ENCODE measurements at regions not wholly inside any gene's neighbourhood (a gene's known extent, or its start where the extent isn't known, plus 50 kb on each side); places are given as distances from the start of the nearest gene placed in this dataset.

DNA sequence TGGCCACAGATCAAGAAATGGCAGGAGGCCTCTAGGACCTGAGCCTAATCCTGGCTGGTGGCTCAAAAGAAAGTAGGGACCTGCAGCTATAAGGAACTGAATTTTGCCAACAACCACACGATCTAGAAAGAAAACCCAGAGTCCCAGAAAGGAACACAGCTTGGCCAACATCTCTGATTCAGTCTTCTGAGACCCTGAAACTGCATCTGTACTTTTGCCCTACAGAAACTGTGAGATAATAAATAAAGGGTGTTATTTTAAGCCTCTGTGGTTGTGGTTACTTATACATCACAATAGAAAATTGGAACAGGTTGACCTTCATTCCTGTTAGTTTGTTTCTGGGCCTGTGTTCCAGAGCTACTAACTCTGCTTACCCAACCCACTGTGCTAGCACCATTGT lies 356.8 kb upstream of the ST6GAL2 start:
- H3K36me3 ChIP-seq (replicated peaks in 1 of 2; ENCODE audit: control insufficient read depth in 2 of 2, insufficient read depth in 2 of 2, low read length in 2 of 2), result no peaks in the 10 kb centered on the region
- no peak overlapping the region for H3K14ac ChIP-seq (ENCODE audit: low read length)
- no peak overlapping the region for H4K91ac ChIP-seq (ENCODE audit: low read depth, low read length, poor library complexity)
- no CpG with 5 or more reads among the region's 1 CpG for WGBS, 2 donors (ENCODE audit: extremely low coverage in 2 of 2, insufficient read length in 2 of 2, insufficient replicate concordance in 1 of 2)
- no peak overlapping the region for H2BK12ac ChIP-seq (ENCODE audit: low read length)
- no peak overlapping the region for H2AFZ ChIP-seq (ENCODE audit: low read length)
- H3K18ac ChIP-seq (ENCODE audit: low read length), result no peak overlapping the region
- H2BK15ac ChIP-seq (ENCODE audit: low read length), result no peak overlapping the region
- no peak overlapping the region for H2BK5ac ChIP-seq (ENCODE audit: low read length)
- no peak overlapping the region for H3K27ac ChIP-seq (replicated peaks; ENCODE audit: low read length)
- H3K4me2 ChIP-seq (ENCODE audit: insufficient read depth, low read length, poor library complexity, severe bottlenecking), result no peak overlapping the region
- H4K8ac ChIP-seq (ENCODE audit: low read depth, low read length), result no peak overlapping the region
- no peak overlapping the region for H2BK120ac ChIP-seq (ENCODE audit: low read depth, low read length)
- no peaks in the 10 kb centered on the region for H3K9me3 ChIP-seq (replicated peaks in 1 of 2; ENCODE audit: control insufficient read depth in 2 of 2, insufficient read depth in 1 of 2, low read depth in 1 of 2, low read length in 2 of 2)
- H3K4me1 ChIP-seq (ENCODE audit: control insufficient read depth in 2 of 2, insufficient read depth in 1 of 2, low read depth in 1 of 2, low read length in 2 of 2), result no peaks in the 10 kb centered on the region
- DNase-seq (ENCODE audit: low spot score), result no peak
- no peak overlapping the region for H3K23ac ChIP-seq (ENCODE audit: low read depth, low read length, poor library complexity)
- H3K79me1 ChIP-seq (ENCODE audit: low read depth, low read length), result no peaks in the 10 kb centered on the region
- H3K4me3 ChIP-seq (ENCODE audit: low read length in 2 of 2), result no peak overlapping the region
- H2AK5ac ChIP-seq (ENCODE audit: low read depth, low read length), result no peak overlapping the region
- H3K9ac ChIP-seq (ENCODE audit: low read depth, low read length, poor library complexity), result no peak overlapping the region
- H3K4ac ChIP-seq (ENCODE audit: low read length), result no peak overlapping the region
- no peaks in the 10 kb centered on the region for H3K27me3 ChIP-seq (ENCODE audit: control insufficient read depth in 3 of 3, insufficient read depth in 3 of 3, low read depth in 1 of 3, low read length in 3 of 3)

- no peak overlapping the region for H3K4me2 ChIP-seq (ENCODE audit: insufficient read depth, low read length, poor library complexity, severe bottlenecking)
Measured at GRCh38 chr2:107248932-107249331, 363.0 kb upstream of the ST6GAL2 start.

DNA sequence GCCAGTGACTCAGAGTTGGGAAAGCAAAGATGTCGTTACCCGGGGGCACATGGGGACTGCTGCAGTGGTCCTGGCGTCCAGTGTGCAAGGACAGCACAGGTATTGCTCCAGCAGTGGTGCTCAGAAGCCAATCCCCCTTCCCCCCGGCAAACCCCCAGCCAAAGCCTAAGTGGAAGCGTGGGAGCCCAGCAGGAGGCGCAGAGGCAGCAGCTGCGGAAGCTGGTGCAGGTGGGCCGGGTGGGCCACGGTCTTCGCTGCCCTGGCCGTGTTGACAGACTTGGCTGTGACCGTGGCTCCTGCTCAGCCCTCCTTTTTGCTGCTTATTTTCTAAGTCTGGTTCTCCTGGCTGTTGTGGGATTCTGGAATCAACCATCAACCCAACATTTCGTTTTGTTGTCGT lies 369.8 kb upstream of the ST6GAL2 start:
- DNase-seq (ENCODE audit: low spot score), result no peak
- no peak overlapping the region for H2BK120ac ChIP-seq (ENCODE audit: low read depth, low read length)
- H3K4me1 ChIP-seq (ENCODE audit: control insufficient read depth in 2 of 2, insufficient read depth in 1 of 2, low read depth in 1 of 2, low read length in 2 of 2), result no peaks in the 10 kb centered on the region
- no peaks in the 10 kb centered on the region for H3K27me3 ChIP-seq (ENCODE audit: control insufficient read depth in 3 of 3, insufficient read depth in 3 of 3, low read depth in 1 of 3, low read length in 3 of 3)
- H4K91ac ChIP-seq (ENCODE audit: low read depth, low read length, poor library complexity), result no peak overlapping the region
- no peaks in the 10 kb centered on the region for H3K9me3 ChIP-seq (replicated peaks in 1 of 2; ENCODE audit: control insufficient read depth in 2 of 2, insufficient read depth in 1 of 2, low read depth in 1 of 2, low read length in 2 of 2)
- H3K4me2 ChIP-seq (ENCODE audit: insufficient read depth, low read length, poor library complexity, severe bottlenecking), result no peak overlapping the region
- peak overlapping the region; percentile 5 for H3K18ac ChIP-seq (ENCODE audit: low read length)
- no peak overlapping the region for H3K23ac ChIP-seq (ENCODE audit: low read depth, low read length, poor library complexity)
- no peak overlapping the region for H3K27ac ChIP-seq (replicated peaks; ENCODE audit: low read length)
- no peak overlapping the region for H3K4me3 ChIP-seq (ENCODE audit: low read length in 2 of 2)
- H3K9ac ChIP-seq (ENCODE audit: low read depth, low read length, poor library complexity), result no peak overlapping the region
- H4K8ac ChIP-seq (ENCODE audit: low read depth, low read length), result no peak overlapping the region
- H2BK15ac ChIP-seq (ENCODE audit: low read length), result no peak overlapping the region
- H2AFZ ChIP-seq (ENCODE audit: low read length), result no peak overlapping the region
- H2BK5ac ChIP-seq (ENCODE audit: low read length), result peak overlapping the region; percentile 83
- WGBS, 2 donors (ENCODE audit: extremely low coverage in 2 of 2, insufficient read length in 2 of 2, insufficient replicate concordance in 1 of 2), result no CpG with 5 or more reads among the region's 14 CpGs
- no peak overlapping the region for H3K4ac ChIP-seq (ENCODE audit: low read length)
- no peaks in the 10 kb centered on the region for H3K36me3 ChIP-seq (replicated peaks in 1 of 2; ENCODE audit: control insufficient read depth in 2 of 2, insufficient read depth in 2 of 2, low read length in 2 of 2)
- H3K79me1 ChIP-seq (ENCODE audit: low read depth, low read length), result no peaks in the 10 kb centered on the region
- no peak overlapping the region for H2AK5ac ChIP-seq (ENCODE audit: low read depth, low read length)
- no peak overlapping the region for H2BK12ac ChIP-seq (ENCODE audit: low read length)
- no peak overlapping the region for H3K14ac ChIP-seq (ENCODE audit: low read length)

More at GRCh38 chr2:107248932-107249331, 363.0 kb upstream of the ST6GAL2 start:
- H3K4me3 ChIP-seq (ENCODE audit: low read length in 2 of 2), result no peak overlapping the region
- H4K8ac ChIP-seq (ENCODE audit: low read depth, low read length), result no peak overlapping the region
- no peaks in the 10 kb centered on the region for H3K36me3 ChIP-seq (replicated peaks in 1 of 2; ENCODE audit: control insufficient read depth in 2 of 2, insufficient read depth in 2 of 2, low read length in 2 of 2)
- WGBS, 2 donors (ENCODE audit: extremely low coverage in 2 of 2, insufficient read length in 2 of 2, insufficient replicate concordance in 1 of 2), result no CpG with 5 or more reads among the region's 1 CpG
- no peak overlapping the region for H4K91ac ChIP-seq (ENCODE audit: low read depth, low read length, poor library complexity)
- H3K27ac ChIP-seq (replicated peaks; ENCODE audit: low read length), result no peak overlapping the region
- H2AFZ ChIP-seq (ENCODE audit: low read length), result no peak overlapping the region
- no peak overlapping the region for H3K18ac ChIP-seq (ENCODE audit: low read length)
- no peak overlapping the region for H3K23ac ChIP-seq (ENCODE audit: low read depth, low read length, poor library complexity)
- H3K79me1 ChIP-seq (ENCODE audit: low read depth, low read length), result no peaks in the 10 kb centered on the region
- H3K27me3 ChIP-seq (ENCODE audit: control insufficient read depth in 3 of 3, insufficient read depth in 3 of 3, low read depth in 1 of 3, low read length in 3 of 3), result no peaks in the 10 kb centered on the region
- no peaks in the 10 kb centered on the region for H3K9me3 ChIP-seq (replicated peaks in 1 of 2; ENCODE audit: control insufficient read depth in 2 of 2, insufficient read depth in 1 of 2, low read depth in 1 of 2, low read length in 2 of 2)
- H2AK5ac ChIP-seq (ENCODE audit: low read depth, low read length), result no peak overlapping the region
- H2BK5ac ChIP-seq (ENCODE audit: low read length), result no peak overlapping the region
- no peak overlapping the region for H2BK120ac ChIP-seq (ENCODE audit: low read depth, low read length)
- H3K4ac ChIP-seq (ENCODE audit: low read length), result no peak overlapping the region
- no peak overlapping the region for H2BK12ac ChIP-seq (ENCODE audit: low read length)
- H2BK15ac ChIP-seq (ENCODE audit: low read length), result no peak overlapping the region
- H3K14ac ChIP-seq (ENCODE audit: low read length), result no peak overlapping the region
- no peak overlapping the region for H3K9ac ChIP-seq (ENCODE audit: low read depth, low read length, poor library complexity)
- no peak for DNase-seq (ENCODE audit: low spot score)
- no peaks in the 10 kb centered on the region for H3K4me1 ChIP-seq (ENCODE audit: control insufficient read depth in 2 of 2, insufficient read depth in 1 of 2, low read depth in 1 of 2, low read length in 2 of 2)

DNA sequence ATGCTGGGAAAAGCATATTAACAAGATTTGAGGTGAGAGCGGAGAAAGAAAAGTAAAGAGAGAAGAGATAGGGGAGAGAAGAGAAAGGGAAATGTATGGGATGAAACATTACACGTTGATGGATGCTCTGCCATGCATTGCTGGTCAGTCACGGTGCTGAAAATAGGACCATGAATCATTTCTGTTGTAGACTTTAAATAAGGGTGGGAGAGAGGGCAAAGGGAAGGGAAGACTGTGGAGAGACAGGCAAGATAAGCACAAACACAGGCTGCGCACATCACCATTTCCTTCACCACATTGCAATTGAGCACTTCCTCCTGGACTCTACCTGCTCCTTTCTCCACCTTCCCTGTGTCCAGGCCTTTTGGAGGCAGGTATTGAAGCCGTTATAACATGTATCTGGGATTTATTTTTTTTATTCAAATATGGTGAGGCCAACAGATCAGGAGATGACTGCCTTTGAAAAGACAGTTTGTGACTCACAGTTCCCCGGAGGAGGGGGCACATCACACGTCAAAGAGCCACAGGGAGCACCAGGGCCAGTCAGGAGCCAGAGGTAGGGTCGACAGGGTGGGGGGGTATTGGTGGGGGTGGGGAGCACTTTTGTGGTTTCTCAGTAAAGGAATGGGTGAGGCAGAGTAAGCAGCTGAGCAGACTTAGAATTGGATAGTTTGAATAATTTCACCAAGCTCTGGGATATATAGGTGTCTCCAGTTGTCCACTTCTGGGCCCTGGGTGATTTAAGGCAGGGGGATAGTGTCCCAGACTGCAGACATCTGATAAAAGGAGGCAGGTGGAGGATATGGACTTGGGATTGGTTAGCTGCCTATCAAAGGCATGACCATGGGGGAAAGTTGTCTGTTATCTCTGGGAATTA lies 372.8 kb upstream of the ST6GAL2 start:
- no peak overlapping the region for H3K18ac ChIP-seq (ENCODE audit: low read length)
- H3K27me3 ChIP-seq (ENCODE audit: control insufficient read depth in 3 of 3, insufficient read depth in 3 of 3, low read depth in 1 of 3, low read length in 3 of 3), result no peaks in the 10 kb centered on the region
- H3K36me3 ChIP-seq (replicated peaks in 1 of 2; ENCODE audit: control insufficient read depth in 2 of 2, insufficient read depth in 2 of 2, low read length in 2 of 2), result no peaks in the 10 kb centered on the region
- H2BK5ac ChIP-seq (ENCODE audit: low read length), result no peak overlapping the region
- H3K9me3 ChIP-seq (replicated peaks in 1 of 2; ENCODE audit: control insufficient read depth in 2 of 2, insufficient read depth in 1 of 2, low read depth in 1 of 2, low read length in 2 of 2), result no peaks in the 10 kb centered on the region
- H3K4me2 ChIP-seq (ENCODE audit: insufficient read depth, low read length, poor library complexity, severe bottlenecking), result no peak overlapping the region
- 100% methylated on average over 1 of the region's 8 CpGs for WGBS, 2 donors (ENCODE audit: extremely low coverage in 2 of 2, insufficient read length in 2 of 2, insufficient replicate concordance in 1 of 2)
- H4K91ac ChIP-seq (ENCODE audit: low read depth, low read length, poor library complexity), result no peak overlapping the region
- H4K8ac ChIP-seq (ENCODE audit: low read depth, low read length), result no peak overlapping the region
- no peak overlapping the region for H2BK120ac ChIP-seq (ENCODE audit: low read depth, low read length)
- H3K27ac ChIP-seq (replicated peaks; ENCODE audit: low read length), result no peak overlapping the region
- H3K4ac ChIP-seq (ENCODE audit: low read length), result no peak overlapping the region
- H2BK15ac ChIP-seq (ENCODE audit: low read length), result no peak overlapping the region
- H3K4me1 ChIP-seq (ENCODE audit: control insufficient read depth in 2 of 2, insufficient read depth in 1 of 2, low read depth in 1 of 2, low read length in 2 of 2), result no peaks in the 10 kb centered on the region
- no peaks in the 10 kb centered on the region for H3K79me1 ChIP-seq (ENCODE audit: low read depth, low read length)
- no peak overlapping the region for H3K23ac ChIP-seq (ENCODE audit: low read depth, low read length, poor library complexity)
- no peak overlapping the region for H3K4me3 ChIP-seq (ENCODE audit: low read length in 2 of 2)
- no peak overlapping the region for H2AK5ac ChIP-seq (ENCODE audit: low read depth, low read length)
- no peak overlapping the region for H3K14ac ChIP-seq (ENCODE audit: low read length)
- no peak for DNase-seq (ENCODE audit: low spot score)
- H3K9ac ChIP-seq (ENCODE audit: low read depth, low read length, poor library complexity), result no peak overlapping the region
- H2BK12ac ChIP-seq (ENCODE audit: low read length), result no peak overlapping the region
- H2AFZ ChIP-seq (ENCODE audit: low read length), result no peak overlapping the region
